ENCODE measurements at regions not wholly inside any gene's neighbourhood (a gene's known extent, or its start where the extent isn't known, plus 50 kb on each side); places are given as distances from the start of the nearest gene placed in this dataset.

- Histone ChIP-seq H3K36me3 (ENCODE audit: control insufficient read depth, insufficient read depth, low read length) (no peaks in the 10 kb centered on the region), H3K4me3 (ENCODE audit: low read depth, low read length) (no peak overlapping the region), H3K9ac (ENCODE audit: low read depth, low read length) (no peak overlapping the region), H3K4me1 (ENCODE audit: control insufficient read depth, insufficient read depth, low read length) (no peaks in the 10 kb centered on the region), H3K27me3 (ENCODE audit: control insufficient read depth, insufficient read depth, low read length) (no peaks in the 10 kb centered on the region), H3K9me3 (ENCODE audit: control insufficient read depth, insufficient read depth, low read length) (no peaks in the 10 kb centered on the region)
These were observed 489.2 kb downstream of the EPHA7 start for GRCh38 chr6:92930171-92930570.

- Histone ChIP-seq H3K27me3 (ENCODE audit: control insufficient read depth, insufficient read depth, low read length) (no peaks in the 10 kb centered on the region), H3K4me1 (ENCODE audit: control insufficient read depth, insufficient read depth, low read length) (no peaks in the 10 kb centered on the region), H3K36me3 (ENCODE audit: control insufficient read depth, insufficient read depth, low read length) (no peaks in the 10 kb centered on the region), H3K4me3 (ENCODE audit: low read depth, low read length) (no peak overlapping the region), H3K9ac (ENCODE audit: low read depth, low read length) (no peak overlapping the region), H3K9me3 (ENCODE audit: control insufficient read depth, insufficient read depth, low read length) (no peaks in the 10 kb centered on the region)
These were observed 497.0 kb downstream of the EPHA7 start for GRCh38 chr6:92922216-92922806.

- H3K27me3 ChIP-seq (ENCODE audit: control insufficient read depth, insufficient read depth, low read length), result no peaks in the 10 kb centered on the region
- H3K9me3 ChIP-seq (ENCODE audit: control insufficient read depth, insufficient read depth, low read length), result no peaks in the 10 kb centered on the region
- no peaks in the 10 kb centered on the region for H3K36me3 ChIP-seq (ENCODE audit: control insufficient read depth, insufficient read depth, low read length)
- no peak overlapping the region for H3K9ac ChIP-seq (ENCODE audit: low read depth, low read length)
- H3K4me1 ChIP-seq (ENCODE audit: control insufficient read depth, insufficient read depth, low read length), result peaks cover 5% of the 10 kb centered on the region
- no peak overlapping the region for H3K4me3 ChIP-seq (ENCODE audit: low read depth, low read length)
These were observed 503.9 kb downstream of the EPHA7 start for GRCh38 chr6:92915466-92915865.

GRCh38 chr6:92911301-92911700, 508.1 kb downstream of the EPHA7 start:
- Histone ChIP-seq H3K4me3 (ENCODE audit: low read depth, low read length) (no peak overlapping the region), H3K27me3 (ENCODE audit: control insufficient read depth, insufficient read depth, low read length) (no peaks in the 10 kb centered on the region), H3K9me3 (ENCODE audit: control insufficient read depth, insufficient read depth, low read length) (no peaks in the 10 kb centered on the region), H3K36me3 (ENCODE audit: control insufficient read depth, insufficient read depth, low read length) (no peaks in the 10 kb centered on the region), H3K9ac (ENCODE audit: low read depth, low read length) (no peak overlapping the region), H3K4me1 (ENCODE audit: control insufficient read depth, insufficient read depth, low read length) (peaks cover 13% of the 10 kb centered on the region)

- H3K27me3 ChIP-seq (ENCODE audit: control insufficient read depth, insufficient read depth, low read length), result no peaks in the 10 kb centered on the region
- no peaks in the 10 kb centered on the region for H3K36me3 ChIP-seq (ENCODE audit: control insufficient read depth, insufficient read depth, low read length)
- H3K9me3 ChIP-seq (ENCODE audit: control insufficient read depth, insufficient read depth, low read length), result no peaks in the 10 kb centered on the region
- H3K9ac ChIP-seq (ENCODE audit: low read depth, low read length), result no peak overlapping the region
- no peak overlapping the region for H3K4me3 ChIP-seq (ENCODE audit: low read depth, low read length)
- peaks cover 10% of the 10 kb centered on the region for H3K4me1 ChIP-seq (ENCODE audit: control insufficient read depth, insufficient read depth, low read length)
These were observed 508.7 kb downstream of the EPHA7 start for GRCh38 chr6:92910646-92911045.

GRCh38 chr6:92906385-92906784, 513.0 kb downstream of the EPHA7 start:
- Histone ChIP-seq H3K4me3 (ENCODE audit: low read depth, low read length) (no peak overlapping the region), H3K9ac (ENCODE audit: low read depth, low read length) (no peak overlapping the region)

GRCh38 chr6:92893741-92894140, 525.6 kb downstream of the EPHA7 start:
- no peaks in the 10 kb centered on the region for H3K36me3 ChIP-seq (ENCODE audit: control insufficient read depth, insufficient read depth, low read length)
- no peaks in the 10 kb centered on the region for H3K9me3 ChIP-seq (ENCODE audit: control insufficient read depth, insufficient read depth, low read length)
- H3K27me3 ChIP-seq (ENCODE audit: control insufficient read depth, insufficient read depth, low read length), result no peaks in the 10 kb centered on the region
- no peaks in the 10 kb centered on the region for H3K4me1 ChIP-seq (ENCODE audit: control insufficient read depth, insufficient read depth, low read length)
- no peak overlapping the region for H3K4me3 ChIP-seq (ENCODE audit: low read depth, low read length)
- H3K9ac ChIP-seq (ENCODE audit: low read depth, low read length), result no peak overlapping the region

More at GRCh38 chr6:92906385-92906784, 513.0 kb downstream of the EPHA7 start:
- peaks cover 10% of the 10 kb centered on the region for H3K4me1 ChIP-seq (ENCODE audit: control insufficient read depth, insufficient read depth, low read length)
- H3K27me3 ChIP-seq (ENCODE audit: control insufficient read depth, insufficient read depth, low read length), result no peaks in the 10 kb centered on the region
- no peaks in the 10 kb centered on the region for H3K36me3 ChIP-seq (ENCODE audit: control insufficient read depth, insufficient read depth, low read length)
- H3K9me3 ChIP-seq (ENCODE audit: control insufficient read depth, insufficient read depth, low read length), result no peaks in the 10 kb centered on the region

GRCh38 chr6:92892626-92893170, 526.7 kb downstream of the EPHA7 start:
- H3K4me3 ChIP-seq (ENCODE audit: low read depth, low read length), result no peak overlapping the region
- no peaks in the 10 kb centered on the region for H3K4me1 ChIP-seq (ENCODE audit: control insufficient read depth, insufficient read depth, low read length)
- no peak overlapping the region for H3K9ac ChIP-seq (ENCODE audit: low read depth, low read length)
- no peaks in the 10 kb centered on the region for H3K27me3 ChIP-seq (ENCODE audit: control insufficient read depth, insufficient read depth, low read length)
- H3K36me3 ChIP-seq (ENCODE audit: control insufficient read depth, insufficient read depth, low read length), result no peaks in the 10 kb centered on the region
- no peaks in the 10 kb centered on the region for H3K9me3 ChIP-seq (ENCODE audit: control insufficient read depth, insufficient read depth, low read length)

- H3K9ac ChIP-seq (ENCODE audit: low read depth, low read length), result no peak overlapping the region
- H3K9me3 ChIP-seq (ENCODE audit: control insufficient read depth, insufficient read depth, low read length), result no peaks in the 10 kb centered on the region
- no peaks in the 10 kb centered on the region for H3K4me1 ChIP-seq (ENCODE audit: control insufficient read depth, insufficient read depth, low read length)
- H3K36me3 ChIP-seq (ENCODE audit: control insufficient read depth, insufficient read depth, low read length), result no peaks in the 10 kb centered on the region
- no peak overlapping the region for H3K4me3 ChIP-seq (ENCODE audit: low read depth, low read length)
- no peaks in the 10 kb centered on the region for H3K27me3 ChIP-seq (ENCODE audit: control insufficient read depth, insufficient read depth, low read length)
These were observed 531.0 kb downstream of the EPHA7 start for GRCh38 chr6:92888316-92888715.

GRCh38 chr6:92887871-92888270, 531.5 kb downstream of the EPHA7 start:
- H3K9me3 ChIP-seq (ENCODE audit: control insufficient read depth, insufficient read depth, low read length), result no peaks in the 10 kb centered on the region
- H3K27me3 ChIP-seq (ENCODE audit: control insufficient read depth, insufficient read depth, low read length), result no peaks in the 10 kb centered on the region
- H3K4me3 ChIP-seq (ENCODE audit: low read depth, low read length), result no peak overlapping the region
- H3K4me1 ChIP-seq (ENCODE audit: control insufficient read depth, insufficient read depth, low read length), result no peaks in the 10 kb centered on the region
- no peak overlapping the region for H3K9ac ChIP-seq (ENCODE audit: low read depth, low read length)
- no peaks in the 10 kb centered on the region for H3K36me3 ChIP-seq (ENCODE audit: control insufficient read depth, insufficient read depth, low read length)

- Histone ChIP-seq H3K9me3 (ENCODE audit: control insufficient read depth, insufficient read depth, low read length) (no peaks in the 10 kb centered on the region), H3K9ac (ENCODE audit: low read depth, low read length) (no peak overlapping the region), H3K4me1 (ENCODE audit: control insufficient read depth, insufficient read depth, low read length) (no peaks in the 10 kb centered on the region), H3K4me3 (ENCODE audit: low read depth, low read length) (no peak overlapping the region), H3K36me3 (ENCODE audit: control insufficient read depth, insufficient read depth, low read length) (no peaks in the 10 kb centered on the region), H3K27me3 (ENCODE audit: control insufficient read depth, insufficient read depth, low read length) (no peaks in the 10 kb centered on the region)
These were observed 539.8 kb downstream of the EPHA7 start for GRCh38 chr6:92879526-92879925.

GRCh38 chr6:92864966-92865555, 554.3 kb downstream of the EPHA7 start:
- Histone ChIP-seq H3K36me3 (ENCODE audit: control insufficient read depth, insufficient read depth, low read length) (no peaks in the 10 kb centered on the region), H3K27me3 (ENCODE audit: control insufficient read depth, insufficient read depth, low read length) (no peaks in the 10 kb centered on the region), H3K4me1 (ENCODE audit: control insufficient read depth, insufficient read depth, low read length) (no peaks in the 10 kb centered on the region), H3K4me3 (ENCODE audit: low read depth, low read length) (no peak overlapping the region), H3K9me3 (ENCODE audit: control insufficient read depth, insufficient read depth, low read length) (no peaks in the 10 kb centered on the region), H3K9ac (ENCODE audit: low read depth, low read length) (no peak overlapping the region)
